Fibroblast of villous mesenchyme (primary cell): ENCODE measurements at regions not wholly inside any gene's neighbourhood (a gene's known extent, or its start where the extent isn't known, plus 50 kb on each side); places are given as distances from the start of the nearest gene placed in this dataset.
"Not testable (repeated sequence)": the region's sequence is repeated elsewhere in the genome, so short reads cannot be mapped to it uniquely, and the experiment has no call there.

Experiments used
- DNase-seq: peaks from one replicate; pipeline ENCODE4 v3.0.0-alpha.2; 2010; ENCODE audit warnings: low read depth
- H3K4me3 ChIP-seq: 2 replicates; pipeline ENCODE4 v1.5.1; 2011; ENCODE audit warnings: low read depth, mild to moderate bottlenecking, low read length
- CTCF ChIP-seq: IDR thresholded peaks from 2 replicates; pipeline ENCODE4 v1.5.1; 2012; ENCODE audit warnings: low read depth, mild to moderate bottlenecking, low read length; ENCODE audit not compliant: insufficient read depth

GRCh38 chr14:71803539-71804260 is 128.5 kb upstream of the RGS6 start:
- peak; percentile 51 for DNase-seq
- H3K4me3 ChIP-seq: no peak overlapping the region
- no peak for TF ChIP-seq CTCF

GRCh38 chr14:71804992-71805391 is 127.2 kb upstream of the RGS6 start:
- no peak overlapping the region for H3K4me3 ChIP-seq
- no peak for DNase-seq
- no peak for TF ChIP-seq CTCF

- DNase-seq: peak; percentile 15
- not testable (repeated sequence) for H3K4me3 ChIP-seq
Observed at GRCh38 chr14:71807049-71807448, 125.2 kb upstream of the RGS6 start.

GRCh38 chr14:71810800-71811199 is 121.4 kb upstream of the RGS6 start:
- H3K4me3 ChIP-seq, DNase-seq: not testable (repeated sequence)

- H3K4me3 ChIP-seq: no peak overlapping the region
- TF ChIP-seq CTCF: no peak
- no peak for DNase-seq
Observed at GRCh38 chr14:71812693-71813092, 119.5 kb upstream of the RGS6 start.

- no peak overlapping the region for H3K4me3 ChIP-seq
- no peak for TF ChIP-seq CTCF
- DNase-seq: no peak
Observed at GRCh38 chr14:71815110-71815509, 117.1 kb upstream of the RGS6 start.

GRCh38 chr14:71824816-71825215 is 107.4 kb upstream of the RGS6 start:
- no peak for TF ChIP-seq CTCF
- DNase-seq: no peak
- no peak overlapping the region for H3K4me3 ChIP-seq

GRCh38 chr14:71833476-71833875 is 98.8 kb upstream of the RGS6 start:
- TF ChIP-seq CTCF: no peak
- no peak for DNase-seq
- H3K4me3 ChIP-seq: no peak overlapping the region
